GM18868 (cell line): ENCODE measurements at regions not wholly inside any gene's neighbourhood (a gene's known extent, or its start where the extent isn't known, plus 50 kb on each side); places are given as distances from the start of the nearest gene placed in this dataset.
A peak's percentile ranks its signal among the peaks of the same experiment; 100 is the strongest.
"Not testable (repeated sequence)": the region's sequence is repeated elsewhere in the genome, so short reads cannot be mapped to it uniquely, and the experiment has no call there.

ENCODE experiments used
- ATAC-seq: cut with Tn5 transposase; IDR thresholded peaks from one replicate; pipeline ENCODE4 v1.9.1; 2021; ENCODE audit warnings: mild to moderate bottlenecking, moderate library complexity; ENCODE audit not compliant: unreplicated experiment

DNA sequence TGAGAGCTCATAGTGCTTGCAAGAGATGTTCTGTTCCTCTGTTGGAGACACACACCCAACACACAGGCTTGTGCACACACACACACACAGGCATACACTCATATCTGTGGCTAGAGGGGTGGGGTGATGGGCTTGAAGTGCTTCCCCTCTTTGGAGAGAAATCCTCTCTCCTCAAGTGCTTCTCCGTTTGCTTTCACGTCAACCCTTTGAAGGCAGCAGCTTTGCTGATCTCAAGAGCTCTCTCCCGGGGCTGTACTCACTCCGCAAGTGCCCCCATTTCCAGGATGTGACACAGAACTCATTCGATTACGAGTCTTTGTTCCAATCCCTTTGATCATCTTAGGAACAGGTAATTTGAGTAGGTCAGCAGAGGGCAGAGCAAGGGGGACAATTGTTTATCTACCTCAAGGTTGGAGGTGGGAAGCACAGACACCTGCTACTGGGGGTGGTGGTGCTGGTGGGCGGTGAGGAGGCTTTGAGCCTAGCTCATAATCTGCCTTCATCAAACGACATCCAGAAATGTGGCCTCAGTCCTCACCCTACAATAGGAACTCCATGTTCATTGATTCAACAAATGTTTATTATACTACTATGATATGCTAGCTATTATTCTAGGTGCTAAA is 529.8 kb upstream of the CADM1 start:
- no peak for ATAC-seq

DNA sequence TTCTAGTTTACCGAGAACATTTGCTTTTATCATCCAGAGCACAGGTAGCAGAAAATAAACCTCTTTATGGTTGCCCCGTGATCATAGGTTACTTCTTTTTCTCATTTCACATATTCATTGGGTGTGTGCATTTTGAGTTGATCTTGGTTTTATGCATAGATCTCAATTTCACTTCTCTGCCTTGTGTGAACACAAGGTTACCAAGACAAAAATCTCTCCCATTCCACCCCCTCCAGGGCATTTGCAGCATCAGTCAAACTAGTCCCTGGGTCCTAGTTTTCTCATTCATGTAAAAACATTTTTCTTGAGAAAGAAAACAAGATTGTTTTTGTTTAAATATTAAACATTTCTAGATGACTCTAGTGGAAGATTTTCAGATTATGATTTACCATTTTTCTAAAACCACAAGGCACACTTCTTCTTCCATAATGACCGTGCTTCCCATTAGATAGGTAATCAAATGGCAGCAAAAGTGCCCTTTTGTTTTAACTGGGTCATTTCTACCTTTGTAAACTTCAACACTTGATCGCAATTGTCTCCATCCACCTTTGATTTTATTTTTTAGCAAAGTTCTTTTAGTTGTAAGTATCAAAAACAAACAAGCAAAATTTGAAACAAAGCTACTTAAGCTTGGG is 526.6 kb upstream of the CADM1 start:
- ATAC-seq, result no peak

DNA sequence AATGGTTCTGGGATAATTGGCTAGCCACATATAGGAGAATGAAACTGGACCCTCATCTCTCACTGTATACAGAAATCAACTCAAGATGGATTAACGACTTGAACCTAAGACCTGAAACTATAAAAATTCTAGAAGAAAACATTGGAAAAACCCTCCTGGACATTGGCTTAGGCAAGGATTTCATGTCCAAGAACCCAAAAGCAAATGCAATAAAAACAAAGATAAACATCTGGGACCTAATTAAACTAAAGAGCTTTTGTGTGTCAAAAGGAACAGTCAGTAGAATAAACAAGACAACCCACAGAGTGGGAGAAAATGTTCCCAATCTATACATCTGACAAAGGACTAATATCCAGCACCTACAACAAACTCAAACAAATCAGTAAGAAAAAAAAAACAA is 524.3 kb upstream of the CADM1 start:
- ATAC-seq, result not testable (repeated sequence)

DNA sequence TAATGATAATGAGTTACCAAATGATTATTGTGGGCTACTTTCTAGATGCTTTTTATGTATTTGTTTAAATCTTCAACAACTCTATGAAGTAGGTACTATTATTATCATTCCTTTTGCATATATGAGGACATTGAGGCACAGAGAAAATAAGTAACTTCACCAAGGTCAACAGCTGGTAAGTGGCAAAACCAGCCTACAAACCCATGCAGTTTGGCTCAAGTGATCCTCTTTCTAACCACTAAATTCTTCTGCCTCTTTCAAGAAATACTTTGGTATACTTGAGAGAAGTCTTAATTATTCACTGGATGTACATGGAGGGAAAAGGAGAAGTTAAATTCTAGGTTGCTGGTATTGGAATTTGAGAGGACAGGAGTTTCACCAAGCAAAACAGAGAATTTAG is 495.2 kb upstream of the CADM1 start:
- no peak for ATAC-seq

DNA sequence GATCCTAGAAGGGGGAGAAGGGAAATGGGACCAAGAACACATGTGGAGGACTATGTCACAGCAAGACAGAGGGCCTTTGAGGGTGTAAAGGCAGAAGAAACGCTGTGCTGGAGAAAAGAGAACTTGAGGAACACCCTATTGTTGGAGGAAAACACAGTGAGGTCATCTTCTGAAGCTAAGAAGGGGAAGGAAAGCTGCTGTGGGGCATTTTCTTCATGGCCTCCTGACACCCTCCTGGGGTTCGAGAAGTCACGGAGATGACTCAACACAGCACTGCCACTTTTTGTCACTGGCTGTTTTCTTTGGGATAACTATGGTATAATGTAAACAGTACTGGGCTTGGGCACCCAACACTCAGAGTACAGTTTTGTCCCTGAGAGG is 492.6 kb upstream of the CADM1 start:
- peak; percentile 34 for ATAC-seq

DNA sequence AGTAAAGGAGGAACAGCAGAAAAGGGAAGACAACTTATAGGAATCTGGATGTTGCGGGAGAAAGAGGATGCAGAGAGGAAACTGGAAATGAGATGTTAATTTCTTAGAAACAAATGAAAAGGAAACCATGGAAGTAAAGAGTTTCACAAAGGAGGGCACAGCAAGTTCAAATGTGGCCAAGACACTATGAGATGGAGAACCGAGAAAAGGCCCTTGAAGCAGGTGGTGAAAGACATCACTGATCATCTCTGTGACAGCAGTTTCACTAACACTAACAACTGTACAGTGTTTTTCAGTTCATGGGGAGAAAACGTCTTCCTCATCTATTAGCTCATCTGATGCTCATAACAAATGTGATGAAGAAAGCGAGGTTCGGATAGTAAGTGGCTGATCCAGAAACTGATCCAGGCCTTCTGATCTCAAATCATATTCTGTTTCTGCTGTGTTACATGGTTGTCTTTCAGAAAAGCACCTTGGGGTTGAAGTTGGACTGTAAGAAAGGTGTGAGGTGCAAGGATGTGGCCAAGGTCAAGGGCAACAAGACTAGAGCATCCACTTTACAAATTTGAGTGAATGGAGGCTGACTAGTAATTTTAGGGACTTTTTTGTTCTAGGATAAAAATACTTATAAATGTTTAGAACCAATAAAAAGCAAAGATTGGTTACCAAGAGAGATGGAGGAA is 492.1 kb upstream of the CADM1 start:
- ATAC-seq, result peak; percentile 98

DNA sequence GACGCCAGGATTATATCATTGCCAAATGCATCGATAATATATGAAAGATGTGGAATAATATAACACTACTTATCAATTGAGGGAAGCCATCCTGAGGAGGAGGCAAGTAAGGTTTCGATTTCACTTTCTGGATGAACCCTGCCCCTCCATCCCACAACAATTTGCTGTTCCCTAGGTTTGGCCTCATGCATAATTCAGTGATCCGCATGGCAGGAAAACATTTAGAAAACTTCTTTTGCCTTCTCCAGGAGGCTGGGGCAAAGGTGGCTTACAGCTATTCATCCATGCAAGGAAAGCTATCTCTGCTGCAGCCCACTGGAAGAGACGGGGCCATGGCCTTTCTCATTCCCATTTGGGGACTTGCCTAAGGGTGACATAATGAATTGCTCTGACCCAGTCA is 489.4 kb upstream of the CADM1 start:
- ATAC-seq, result no peak

DNA sequence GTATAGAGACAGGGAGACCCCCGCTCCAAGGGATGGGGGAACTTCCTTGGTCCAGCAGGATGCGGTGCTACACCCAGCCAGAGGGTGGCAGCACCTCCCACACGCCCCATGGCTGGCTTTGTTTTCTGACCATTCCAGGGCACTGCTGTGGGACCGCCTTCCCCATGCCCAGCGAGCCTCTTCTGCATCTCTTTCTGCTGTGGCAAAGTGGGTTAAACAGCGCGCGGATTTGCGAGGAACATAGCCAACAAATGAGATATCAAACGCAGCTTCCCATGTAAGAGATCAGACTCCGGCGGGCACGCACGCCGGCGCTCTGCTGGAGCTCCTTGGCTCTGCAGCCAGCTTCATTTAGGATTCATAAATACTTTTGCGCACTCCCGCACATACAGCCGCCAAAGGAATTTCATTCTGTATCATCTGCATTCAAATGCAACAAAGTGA is 485.8 kb upstream of the CADM1 start:
- ATAC-seq, result no peak

DNA sequence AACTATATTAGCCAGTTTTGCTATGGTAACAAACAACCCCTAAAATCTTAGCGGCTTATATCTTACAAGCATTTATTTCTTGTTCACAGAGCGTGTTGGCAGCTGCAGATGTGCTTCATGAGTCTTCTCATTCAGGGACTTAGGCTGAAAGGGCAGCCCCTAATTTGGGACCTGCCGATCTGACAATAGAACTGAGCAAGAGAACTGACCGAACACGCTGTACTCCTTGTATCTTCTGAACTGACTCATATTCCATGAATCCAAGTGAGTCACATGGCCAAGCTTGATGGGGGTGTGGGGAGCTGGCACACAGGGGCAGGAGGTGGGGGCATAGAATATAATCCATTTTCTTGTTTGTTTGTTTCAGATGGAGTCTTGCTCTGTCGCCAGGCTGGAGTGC is 481.7 kb upstream of the CADM1 start:
- no peak for ATAC-seq

DNA sequence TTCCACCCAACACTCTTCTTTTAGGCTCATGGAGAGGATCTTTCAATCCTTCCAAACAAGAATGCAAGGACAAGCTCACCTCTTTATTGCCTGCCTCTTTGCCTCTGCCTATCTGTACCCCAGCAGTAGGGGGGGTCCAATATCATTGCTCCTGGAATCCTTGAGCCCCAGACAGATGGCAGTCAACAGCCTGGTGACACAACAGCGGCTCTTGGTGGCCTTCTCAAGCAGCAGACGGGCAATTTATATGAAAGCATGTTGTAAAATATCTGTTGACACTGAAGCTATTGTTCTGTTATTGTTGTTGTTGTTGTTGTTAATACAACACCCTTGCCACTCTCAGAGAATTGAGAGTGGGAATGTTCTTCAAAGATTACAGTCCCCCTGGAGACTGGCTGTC is 480.0 kb upstream of the CADM1 start:
- ATAC-seq, result no peak

DNA sequence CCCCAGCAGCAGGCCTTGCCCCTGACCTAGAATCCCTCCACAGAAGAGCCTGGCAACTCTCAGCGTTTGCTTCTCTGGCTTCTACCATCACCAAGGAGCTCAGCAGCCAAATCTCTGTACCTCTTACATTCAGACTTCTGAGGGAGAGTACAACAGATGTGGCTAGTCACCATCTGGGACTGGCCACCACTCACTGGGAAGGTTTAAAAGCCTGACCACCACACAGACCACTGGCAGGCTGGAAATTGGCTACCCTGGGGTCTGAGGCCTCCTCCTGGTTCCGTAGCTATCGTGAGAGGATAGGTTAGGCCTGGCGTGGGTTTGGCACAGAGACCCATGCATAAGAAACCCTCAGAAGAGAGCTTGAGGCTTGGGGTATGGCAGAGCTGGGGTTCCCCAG is 478.5 kb upstream of the CADM1 start:
- no peak for ATAC-seq

DNA sequence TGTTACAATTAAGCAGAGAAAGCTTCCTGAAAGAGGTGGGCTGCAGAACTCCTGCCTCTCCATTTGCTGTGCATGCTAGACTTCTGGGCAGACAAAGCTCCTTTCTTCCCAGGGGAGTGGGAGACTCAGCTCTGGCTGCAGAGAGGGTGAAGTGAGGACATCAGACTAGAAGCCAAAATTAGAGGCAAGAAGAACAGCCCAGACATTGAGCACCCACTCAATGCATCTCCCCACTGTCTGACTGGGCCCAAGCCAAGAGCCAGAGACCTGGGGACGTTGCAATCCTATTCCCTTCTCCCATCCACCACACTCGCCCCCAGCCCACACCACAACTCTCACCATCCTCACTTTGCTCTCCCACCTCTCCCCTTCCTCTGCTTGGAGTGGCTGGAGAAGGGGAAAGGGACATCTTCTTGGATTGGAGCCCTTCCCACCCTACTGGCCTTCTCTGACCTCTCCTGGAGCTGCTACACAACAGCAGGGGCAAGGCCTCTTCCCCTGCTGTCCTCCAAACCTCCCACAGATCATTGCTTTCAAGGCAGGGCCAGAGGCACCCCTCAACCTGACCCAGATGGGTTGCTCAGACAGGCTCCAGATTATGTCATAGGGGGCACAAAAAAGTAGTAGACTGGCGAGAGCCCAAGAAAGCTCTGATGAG is 477.7 kb upstream of the CADM1 start:
- ATAC-seq, result no peak

DNA sequence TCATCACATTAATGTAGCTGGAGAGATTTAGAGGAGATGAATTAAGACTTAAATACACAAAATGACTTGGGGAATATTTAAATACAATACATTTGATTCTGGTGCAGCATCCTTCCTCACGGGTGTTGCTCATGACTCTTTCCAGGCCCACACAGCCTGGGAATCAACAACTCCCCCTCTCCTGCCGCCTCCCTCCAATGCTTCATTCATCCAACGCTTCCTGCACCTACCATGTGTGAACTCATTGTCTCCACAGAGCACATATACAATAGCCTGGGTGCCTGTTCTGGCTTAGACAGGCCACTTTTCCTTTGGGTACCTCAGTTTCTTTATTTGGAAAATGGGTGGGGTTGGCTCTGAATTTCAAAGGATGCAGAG is 476.9 kb upstream of the CADM1 start:
- ATAC-seq, result no peak

DNA sequence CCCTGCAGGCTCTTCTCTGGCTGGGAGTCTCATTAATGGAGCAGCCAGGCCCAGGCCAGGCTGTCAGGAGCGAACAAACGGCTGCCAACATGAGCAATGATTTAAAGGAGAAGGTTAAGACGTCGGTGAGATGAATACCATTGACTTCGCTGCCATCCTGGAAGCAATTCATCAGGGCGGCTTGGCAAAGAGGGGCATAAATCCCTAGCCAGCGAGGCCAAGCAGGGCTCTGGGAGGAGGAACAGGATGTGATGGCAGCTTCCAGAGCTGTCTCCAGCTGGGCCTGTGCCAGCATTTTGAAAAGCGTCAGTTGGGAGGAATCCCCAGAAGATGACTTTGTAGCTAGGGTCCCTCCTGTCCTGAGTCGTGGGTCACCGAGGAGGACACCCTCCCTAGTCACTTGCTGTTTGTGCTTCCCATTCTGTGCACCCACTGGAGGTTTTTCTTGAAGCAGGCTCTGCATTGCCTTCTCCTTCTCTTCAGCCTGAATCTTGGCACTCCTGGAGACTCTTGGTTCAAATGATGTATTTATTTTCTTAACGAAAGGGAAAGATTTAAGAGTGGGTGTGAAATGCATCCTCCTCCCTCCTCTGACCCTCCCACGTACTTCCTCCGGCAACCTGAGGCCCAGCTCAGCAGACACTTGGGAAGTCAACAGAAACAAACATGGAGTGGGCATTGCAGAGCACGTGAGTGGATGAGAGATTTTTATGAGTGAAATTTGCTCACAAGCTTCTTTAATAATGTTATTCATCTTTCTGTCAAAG is 476.3 kb upstream of the CADM1 start:
- ATAC-seq, result no peak

DNA sequence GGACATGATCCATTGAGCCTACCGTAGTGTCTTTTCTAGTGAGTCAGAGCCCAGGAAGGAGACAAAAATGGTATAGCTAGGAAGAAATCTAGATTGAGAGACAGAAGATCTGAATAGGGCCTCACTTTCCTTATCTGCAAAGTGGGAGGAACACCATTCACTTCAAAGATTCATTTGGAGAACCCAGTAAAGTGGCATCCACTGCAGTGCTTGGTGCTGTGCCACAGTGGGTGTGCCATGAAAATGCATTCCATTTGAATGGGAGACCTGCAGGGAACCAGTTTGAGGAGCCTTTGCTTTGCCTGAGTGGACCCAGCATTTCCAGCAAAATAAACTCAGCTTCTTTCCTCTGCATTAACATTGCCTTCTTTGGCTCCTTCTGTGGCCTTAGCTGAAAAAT is 470.5 kb upstream of the CADM1 start:
- no peak for ATAC-seq

DNA sequence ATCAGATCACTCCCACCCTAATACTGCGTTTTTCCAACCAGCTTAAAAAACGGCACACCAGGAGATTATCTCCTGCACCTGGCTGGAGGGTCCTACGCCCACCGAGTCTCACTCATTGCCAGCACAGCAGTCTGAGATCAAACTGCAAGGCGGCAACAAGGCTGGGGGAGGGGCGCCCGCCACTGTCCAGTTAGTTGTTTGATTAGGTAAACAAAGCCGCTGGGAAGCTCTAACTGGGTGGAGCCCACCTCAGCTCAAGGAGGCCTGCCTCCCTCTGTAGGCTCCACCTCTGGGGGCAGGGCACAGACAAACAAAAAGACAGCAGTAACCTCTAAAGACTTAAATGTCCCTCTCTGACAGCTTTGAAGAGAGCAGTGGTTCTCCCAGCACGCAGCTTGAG is 463.0 kb upstream of the CADM1 start:
- not testable (repeated sequence) for ATAC-seq

DNA sequence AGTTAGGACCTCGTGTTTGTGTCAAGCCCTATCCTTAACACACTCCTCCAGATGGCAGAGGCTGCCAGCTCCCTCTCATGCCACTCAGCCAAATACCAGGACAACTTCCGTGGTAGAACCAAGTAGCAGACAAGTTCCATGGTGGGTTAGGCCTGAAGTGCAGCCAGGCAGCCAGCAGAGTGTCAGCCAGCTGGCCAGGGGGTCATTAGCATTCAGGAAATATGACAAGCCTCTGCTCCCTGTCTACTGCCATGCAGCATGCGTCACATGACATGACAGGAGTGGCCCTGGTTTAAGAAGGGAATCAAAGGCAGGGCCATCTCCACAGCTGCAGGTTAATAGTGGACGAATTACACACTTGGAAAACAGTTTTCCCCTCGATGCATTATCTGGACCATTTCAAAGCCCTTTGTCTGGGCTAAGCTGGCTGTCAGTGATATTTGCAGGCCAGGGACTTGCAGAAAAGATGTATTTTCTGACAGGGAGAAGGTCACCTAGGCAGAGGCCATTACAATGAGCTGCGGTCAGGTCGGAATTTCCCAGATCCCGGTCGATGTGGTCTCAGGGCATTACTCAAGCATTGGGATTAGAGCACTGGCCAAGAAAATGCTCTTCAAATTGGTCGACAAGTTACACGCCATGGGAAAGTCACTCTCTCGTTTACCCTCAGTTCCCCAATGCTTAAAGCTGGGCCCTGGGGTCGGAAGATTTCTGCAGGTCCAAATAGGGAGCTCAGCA is 461.7 kb upstream of the CADM1 start:
- ATAC-seq, result no peak

DNA sequence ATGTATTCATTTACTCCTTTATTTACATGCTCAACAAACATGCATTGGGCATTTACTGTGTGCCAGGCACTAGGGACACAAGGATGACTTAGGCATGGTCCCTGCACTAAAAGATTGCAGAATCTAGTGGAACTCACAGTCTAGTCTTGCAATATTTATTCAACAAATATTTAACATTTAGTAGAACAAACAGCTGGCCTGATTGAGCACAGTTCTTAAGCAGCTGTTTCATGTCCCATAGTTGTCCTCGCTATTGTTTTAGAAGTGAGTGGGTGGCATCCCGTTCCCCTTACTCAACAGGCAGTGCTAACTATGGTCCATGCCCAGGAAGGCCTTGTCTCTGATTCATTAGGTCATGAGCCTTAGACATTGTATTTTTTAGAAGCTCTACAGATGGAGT is 459.9 kb upstream of the CADM1 start:
- ATAC-seq, result no peak

DNA sequence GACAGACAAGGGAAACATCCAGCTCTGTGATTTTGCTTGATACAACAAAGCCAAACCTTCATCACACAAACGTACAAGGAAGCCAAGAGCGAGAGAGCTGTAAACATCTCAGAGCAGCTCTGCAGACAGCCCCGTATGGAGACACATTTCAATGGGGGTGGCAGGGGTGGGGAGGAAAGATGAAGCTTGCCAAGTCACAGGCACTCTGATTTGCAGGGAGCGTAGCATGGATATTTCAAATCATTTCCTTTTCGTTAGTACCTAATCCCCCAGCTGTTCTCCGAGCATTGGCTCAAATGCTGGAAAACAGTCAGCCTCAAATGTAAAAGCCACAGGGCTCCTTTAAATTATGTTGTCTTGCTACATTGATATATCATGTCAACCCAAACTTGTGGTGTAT is 458.9 kb upstream of the CADM1 start:
- ATAC-seq, result no peak

DNA sequence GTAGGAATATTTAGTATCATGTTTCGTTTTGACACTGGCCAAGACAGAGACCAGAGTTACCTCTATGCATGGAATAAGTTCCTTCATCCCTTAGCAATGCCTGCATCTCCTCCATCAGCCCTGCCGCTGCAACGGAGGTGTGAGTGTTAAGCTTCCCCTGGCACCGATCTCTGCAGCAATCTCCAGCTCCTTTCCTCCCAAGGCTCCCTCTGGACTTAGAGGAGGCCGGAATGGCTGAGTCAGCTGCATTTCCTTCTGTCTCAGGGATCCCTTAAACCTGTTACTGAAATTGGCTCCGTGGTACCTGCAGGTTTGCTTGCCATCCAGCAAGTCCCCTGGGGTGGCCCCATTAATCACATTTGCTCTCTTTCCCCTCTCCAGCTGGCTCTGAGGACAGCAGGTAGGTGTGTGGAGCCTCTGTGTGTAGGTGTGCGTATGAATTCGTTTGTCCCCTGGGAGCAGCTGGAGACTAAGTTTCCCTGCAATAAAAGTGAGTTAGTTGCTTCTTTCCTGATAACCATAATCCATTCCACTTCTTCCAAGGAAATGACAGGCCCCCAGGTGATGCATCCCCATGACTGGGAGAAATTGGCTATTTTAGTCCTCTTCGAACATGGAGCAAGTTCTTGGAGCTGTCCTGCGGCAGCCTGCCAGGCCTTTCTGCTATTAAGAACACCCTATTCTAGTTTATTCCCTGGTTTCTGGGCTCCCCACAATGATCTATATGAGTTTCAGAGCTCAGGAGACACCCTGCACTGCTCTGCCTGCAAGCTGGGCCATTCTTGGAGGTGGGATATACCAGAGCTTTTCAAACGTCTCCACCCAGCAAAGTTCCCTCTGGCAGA is 457.2 kb upstream of the CADM1 start:
- ATAC-seq, result no peak
